Lower leg skin (tissue), 3 donors: ENCODE measurements at regions not wholly inside any gene's neighbourhood (a gene's known extent, or its start where the extent isn't known, plus 50 kb on each side); places are given as distances from the start of the nearest gene placed in this dataset.

ENCODE experiments used
- CTCF ChIP-seq, 3 donors: fragments of 450-650 bp; IDR thresholded peaks; one replicate each; pipeline ENCODE4 v1.5.1; 2016; ENCODE audit warnings: antibody characterized with exemption in 3 of 3, mild to moderate bottlenecking in 3 of 3, moderate library complexity in 2 of 3
- POLR2A ChIP-seq, 2 donors: fragments of 450-650 bp; IDR thresholded peaks; one replicate each; pipeline ENCODE4 v1.6.1; 2016 to 2017; ENCODE audit warnings: antibody characterized with exemption in 2 of 2, mild to moderate bottlenecking in 1 of 2, moderate library complexity in 1 of 2

GRCh38 chr1:232111611-232112010, 485.0 kb downstream of the DISC1 start:
- no peak for TF ChIP-seq CTCF (IDR thresholded peaks at IDR 0.05)
- TF ChIP-seq POLR2A (IDR thresholded peaks at IDR 0.05): no peak
